ENCODE measurements at regions not wholly inside any gene's neighbourhood (a gene's known extent, or its start where the extent isn't known, plus 50 kb on each side); places are given as distances from the start of the nearest gene placed in this dataset.

- TF ChIP-seq CTCF (IDR thresholded peaks at IDR 0.05; ENCODE audit: poor library complexity, severe bottlenecking) (no peak), REST (IDR thresholded peaks at IDR 0.05; ENCODE audit: borderline replicate concordance) (no peak), RAD21 (conservative IDR thresholded peaks at IDR 0.05) (no peak), EP300 (conservative IDR thresholded peaks at IDR 0.05; ENCODE audit: poor library complexity, severe bottlenecking) (no peak), POLR2AphosphoS5 (IDR thresholded peaks at IDR 0.05) (no peak)
Observed at GRCh38 chr16:62545039-62545438, 508.8 kb upstream of the CDH8 start.
